ENCODE measurements at regions not wholly inside any gene's neighbourhood (a gene's known extent, or its start where the extent isn't known, plus 50 kb on each side); places are given as distances from the start of the nearest gene placed in this dataset.

DNA sequence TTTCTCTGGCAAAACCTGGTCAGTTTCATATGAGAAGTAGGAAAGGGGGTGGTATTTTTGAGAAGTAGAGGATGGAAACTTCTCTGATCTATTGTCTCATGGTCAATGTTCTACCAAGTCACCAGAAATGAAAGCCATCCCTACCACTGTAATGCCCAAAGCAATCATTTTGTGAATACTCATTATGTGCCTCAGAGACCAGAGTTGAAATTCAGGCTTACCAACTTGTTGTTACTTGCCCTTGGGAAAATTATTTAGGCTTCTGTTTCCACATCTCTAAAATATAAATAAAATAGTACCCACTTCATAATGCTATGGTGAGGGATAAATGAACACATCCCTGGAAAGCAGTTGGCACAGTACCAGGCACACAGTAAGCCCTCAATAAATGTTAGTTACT, 723.7 kb upstream of the TBX3 start:
- no peak overlapping the region for H3K9ac ChIP-seq (ENCODE audit: low read length)
- H3K27ac ChIP-seq (ENCODE audit: low read length): no peak overlapping the region
- no peak overlapping the region for H3K4me3 ChIP-seq (ENCODE audit: low read length)
- TF ChIP-seq, protein P1, sequence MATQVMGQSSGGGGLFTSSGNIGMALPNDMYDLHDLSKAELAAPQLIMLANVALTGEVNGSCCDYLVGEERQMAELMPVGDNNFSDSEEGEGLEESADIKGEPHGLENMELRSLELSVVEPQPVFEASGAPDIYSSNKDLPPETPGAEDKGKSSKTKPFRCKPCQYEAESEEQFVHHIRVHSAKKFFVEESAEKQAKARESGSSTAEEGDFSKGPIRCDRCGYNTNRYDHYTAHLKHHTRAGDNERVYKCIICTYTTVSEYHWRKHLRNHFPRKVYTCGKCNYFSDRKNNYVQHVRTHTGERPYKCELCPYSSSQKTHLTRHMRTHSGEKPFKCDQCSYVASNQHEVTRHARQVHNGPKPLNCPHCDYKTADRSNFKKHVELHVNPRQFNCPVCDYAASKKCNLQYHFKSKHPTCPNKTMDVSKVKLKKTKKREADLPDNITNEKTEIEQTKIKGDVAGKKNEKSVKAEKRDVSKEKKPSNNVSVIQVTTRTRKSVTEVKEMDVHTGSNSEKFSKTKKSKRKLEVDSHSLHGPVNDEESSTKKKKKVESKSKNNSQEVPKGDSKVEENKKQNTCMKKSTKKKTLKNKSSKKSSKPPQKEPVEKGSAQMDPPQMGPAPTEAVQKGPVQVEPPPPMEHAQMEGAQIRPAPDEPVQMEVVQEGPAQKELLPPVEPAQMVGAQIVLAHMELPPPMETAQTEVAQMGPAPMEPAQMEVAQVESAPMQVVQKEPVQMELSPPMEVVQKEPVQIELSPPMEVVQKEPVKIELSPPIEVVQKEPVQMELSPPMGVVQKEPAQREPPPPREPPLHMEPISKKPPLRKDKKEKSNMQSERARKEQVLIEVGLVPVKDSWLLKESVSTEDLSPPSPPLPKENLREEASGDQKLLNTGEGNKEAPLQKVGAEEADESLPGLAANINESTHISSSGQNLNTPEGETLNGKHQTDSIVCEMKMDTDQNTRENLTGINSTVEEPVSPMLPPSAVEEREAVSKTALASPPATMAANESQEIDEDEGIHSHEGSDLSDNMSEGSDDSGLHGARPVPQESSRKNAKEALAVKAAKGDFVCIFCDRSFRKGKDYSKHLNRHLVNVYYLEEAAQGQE (IDR thresholded peaks at IDR 0.05; ENCODE audit: borderline replicate concordance): no peak
- TF ChIP-seq EZH2 (IDR thresholded peaks at IDR 0.05; ENCODE audit: borderline replicate concordance, insufficient read depth, low read length, poor library complexity, severe bottlenecking) (no peak), RAD21 (conservative IDR thresholded peaks at IDR 0.05) (no peak), TAF1 (IDR thresholded peaks at IDR 0.05; ENCODE audit: low read depth) (no peak), POLR2AphosphoS5 (IDR thresholded peaks at IDR 0.05) (no peak), MXI1 (conservative IDR thresholded peaks at IDR 0.05; ENCODE audit: poor library complexity, severe bottlenecking) (no peak), SMC3 (conservative IDR thresholded peaks at IDR 0.05; ENCODE audit: poor library complexity) (no peak), EP300 (conservative IDR thresholded peaks at IDR 0.05; ENCODE audit: poor library complexity, severe bottlenecking) (no peak)
- TF ChIP-seq, protein P2, sequence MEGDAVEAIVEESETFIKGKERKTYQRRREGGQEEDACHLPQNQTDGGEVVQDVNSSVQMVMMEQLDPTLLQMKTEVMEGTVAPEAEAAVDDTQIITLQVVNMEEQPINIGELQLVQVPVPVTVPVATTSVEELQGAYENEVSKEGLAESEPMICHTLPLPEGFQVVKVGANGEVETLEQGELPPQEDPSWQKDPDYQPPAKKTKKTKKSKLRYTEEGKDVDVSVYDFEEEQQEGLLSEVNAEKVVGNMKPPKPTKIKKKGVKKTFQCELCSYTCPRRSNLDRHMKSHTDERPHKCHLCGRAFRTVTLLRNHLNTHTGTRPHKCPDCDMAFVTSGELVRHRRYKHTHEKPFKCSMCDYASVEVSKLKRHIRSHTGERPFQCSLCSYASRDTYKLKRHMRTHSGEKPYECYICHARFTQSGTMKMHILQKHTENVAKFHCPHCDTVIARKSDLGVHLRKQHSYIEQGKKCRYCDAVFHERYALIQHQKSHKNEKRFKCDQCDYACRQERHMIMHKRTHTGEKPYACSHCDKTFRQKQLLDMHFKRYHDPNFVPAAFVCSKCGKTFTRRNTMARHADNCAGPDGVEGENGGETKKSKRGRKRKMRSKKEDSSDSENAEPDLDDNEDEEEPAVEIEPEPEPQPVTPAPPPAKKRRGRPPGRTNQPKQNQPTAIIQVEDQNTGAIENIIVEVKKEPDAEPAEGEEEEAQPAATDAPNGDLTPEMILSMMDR (IDR thresholded peaks at IDR 0.05; ENCODE audit: poor library complexity, severe bottlenecking): no peak
- no peak overlapping the region for H3K4me2 ChIP-seq (ENCODE audit: low read length)
- no peaks in the 10 kb centered on the region for H3F3A ChIP-seq (ENCODE audit: insufficient read depth, low read length, poor library complexity, severe bottlenecking)
- H3K36me3 ChIP-seq (ENCODE audit: insufficient read depth, low read length): no peaks in the 10 kb centered on the region
- no peak overlapping the region for H2AFZ ChIP-seq (ENCODE audit: low read depth, low read length)
- no peaks in the 10 kb centered on the region for H4K20me1 ChIP-seq (ENCODE audit: insufficient read depth)
- no peaks in the 10 kb centered on the region for H3K79me2 ChIP-seq (replicated peaks; ENCODE audit: insufficient read depth, low read length)
- no peaks in the 10 kb centered on the region for H3K9me2 ChIP-seq (ENCODE audit: insufficient read depth, low read length)
- H3K27me3 ChIP-seq (ENCODE audit: insufficient read depth, low read depth, low read length): no peaks in the 10 kb centered on the region
- H3K9me3 ChIP-seq (ENCODE audit: low read length): no peaks in the 10 kb centered on the region

DNA sequence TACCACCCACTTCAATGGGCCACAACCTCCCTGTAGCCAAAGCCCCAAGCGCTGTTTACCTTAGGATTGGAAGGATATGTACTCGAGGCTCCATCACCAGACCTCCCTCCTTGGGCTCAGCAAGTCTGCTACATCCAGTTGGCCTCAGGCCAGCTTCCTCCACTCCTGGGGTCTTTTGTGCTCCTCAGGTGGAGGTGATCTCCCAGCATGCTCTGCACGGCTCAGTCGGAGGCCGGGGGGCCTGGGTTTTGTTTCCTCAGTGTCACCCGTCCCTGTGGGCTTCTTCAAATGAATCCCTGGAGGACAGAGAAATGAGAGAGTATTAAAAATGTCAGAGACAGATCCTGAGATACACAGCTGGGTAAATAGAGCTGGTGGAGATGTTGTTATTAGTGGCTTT, 723.1 kb upstream of the TBX3 start:
- Histone ChIP-seq H3K9ac (ENCODE audit: low read length) (no peak overlapping the region), H3K27me3 (ENCODE audit: insufficient read depth, low read depth, low read length) (no peaks in the 10 kb centered on the region), H3K9me3 (ENCODE audit: low read length) (no peaks in the 10 kb centered on the region), H4K20me1 (ENCODE audit: insufficient read depth) (no peaks in the 10 kb centered on the region), H3K4me3 (ENCODE audit: low read length) (no peak overlapping the region), H3K9me2 (ENCODE audit: insufficient read depth, low read length) (no peaks in the 10 kb centered on the region), H3K79me2 (replicated peaks; ENCODE audit: insufficient read depth, low read length) (no peaks in the 10 kb centered on the region), H3K36me3 (ENCODE audit: insufficient read depth, low read length) (no peaks in the 10 kb centered on the region), H3F3A (ENCODE audit: insufficient read depth, low read length, poor library complexity, severe bottlenecking) (no peaks in the 10 kb centered on the region), H3K4me2 (ENCODE audit: low read length) (no peak overlapping the region), H2AFZ (ENCODE audit: low read depth, low read length) (no peak overlapping the region), H3K27ac (ENCODE audit: low read length) (no peak overlapping the region)
- no peak for TF ChIP-seq MXI1 (conservative IDR thresholded peaks at IDR 0.05; ENCODE audit: poor library complexity, severe bottlenecking)
- no peak for TF ChIP-seq POLR2AphosphoS5 (IDR thresholded peaks at IDR 0.05)
- TF ChIP-seq TAF1 (IDR thresholded peaks at IDR 0.05; ENCODE audit: low read depth): no peak
- TF ChIP-seq EZH2 (IDR thresholded peaks at IDR 0.05; ENCODE audit: borderline replicate concordance, insufficient read depth, low read length, poor library complexity, severe bottlenecking): no peak
- TF ChIP-seq, protein P1 (IDR thresholded peaks at IDR 0.05; ENCODE audit: borderline replicate concordance): no peak
- TF ChIP-seq, protein P2 (IDR thresholded peaks at IDR 0.05; ENCODE audit: poor library complexity, severe bottlenecking): no peak
- no peak for TF ChIP-seq SMC3 (conservative IDR thresholded peaks at IDR 0.05; ENCODE audit: poor library complexity)
- TF ChIP-seq EP300 (conservative IDR thresholded peaks at IDR 0.05; ENCODE audit: poor library complexity, severe bottlenecking): no peak
- TF ChIP-seq RAD21 (conservative IDR thresholded peaks at IDR 0.05): no peak
